Stomach smooth muscle (tissue), 2 donors: ENCODE measurements at regions not wholly inside any gene's neighbourhood (a gene's known extent, or its start where the extent isn't known, plus 50 kb on each side); places are given as distances from the start of the nearest gene placed in this dataset.

Experiments used
- H3K27ac ChIP-seq: one replicate; pipeline ENCODE4 v1.7.0; 2013; ENCODE audit warnings: mild to moderate bottlenecking, low read length, inconsistent platforms
- H3K27me3 ChIP-seq, 2 donors: one replicate each; pipeline ENCODE4 v1.7.0; 2013; ENCODE audit warnings: low read length in 2 of 2; ENCODE audit not compliant: insufficient read depth in 2 of 2, control insufficient read depth in 1 of 2
- H3K36me3 ChIP-seq, 2 donors: one replicate each; pipeline ENCODE4 v1.7.0; 2013; ENCODE audit warnings: low read length in 2 of 2; ENCODE audit not compliant: control insufficient read depth in 2 of 2, insufficient read depth in 2 of 2
- H3K4me1 ChIP-seq: one replicate; pipeline ENCODE4 v1.7.0; 2013; ENCODE audit warnings: low read length; ENCODE audit not compliant: control insufficient read depth, insufficient read depth
- H3K4me3 ChIP-seq, 2 donors: one replicate each; pipeline ENCODE4 v1.7.0; 2013; ENCODE audit warnings: low read length in 2 of 2
- H3K9ac ChIP-seq, 2 donors: one replicate each; pipeline ENCODE4 v1.7.0; 2013; ENCODE audit warnings: low read length in 2 of 2, mild to moderate bottlenecking in 1 of 2
- H3K9me3 ChIP-seq, 2 donors: one replicate each; pipeline ENCODE4 v1.7.0; 2013; ENCODE audit warnings: low read length in 2 of 2; ENCODE audit not compliant: control insufficient read depth in 2 of 2
- donor health status: healthy.
- donor health status: Pancreatic carcinoma.

DNA sequence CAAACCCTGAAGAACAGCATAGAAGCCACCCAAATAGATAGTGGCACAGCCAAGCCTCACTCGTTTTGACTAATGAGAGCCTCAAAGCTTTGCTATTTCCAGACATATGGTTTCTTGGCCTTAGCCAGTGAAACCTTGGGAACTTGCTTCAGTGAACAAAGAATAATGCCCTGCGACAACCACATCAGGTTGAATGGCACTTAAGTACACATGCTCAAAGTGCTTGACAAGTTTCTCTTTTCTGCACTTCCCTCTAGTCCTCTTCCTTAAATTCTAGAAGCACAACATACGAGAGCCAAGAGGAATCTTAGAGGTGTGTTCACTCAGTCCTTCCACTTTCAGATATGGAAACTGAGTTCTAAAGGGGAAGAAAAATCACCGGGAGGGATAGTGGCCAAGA, 258.3 kb downstream of the HAUS1 start:
- no peak overlapping the region for H3K9ac ChIP-seq
- no peaks in the 10 kb centered on the region for H3K36me3 ChIP-seq
- peaks cover 0 to 6% of the 10 kb centered on the region in 2 donors for H3K9me3 ChIP-seq
- H3K27ac ChIP-seq: no peak overlapping the region
- H3K4me3 ChIP-seq: no peak overlapping the region
- H3K4me1 ChIP-seq: peaks cover 2% of the 10 kb centered on the region
- H3K27me3 ChIP-seq: no peaks in the 10 kb centered on the region

DNA sequence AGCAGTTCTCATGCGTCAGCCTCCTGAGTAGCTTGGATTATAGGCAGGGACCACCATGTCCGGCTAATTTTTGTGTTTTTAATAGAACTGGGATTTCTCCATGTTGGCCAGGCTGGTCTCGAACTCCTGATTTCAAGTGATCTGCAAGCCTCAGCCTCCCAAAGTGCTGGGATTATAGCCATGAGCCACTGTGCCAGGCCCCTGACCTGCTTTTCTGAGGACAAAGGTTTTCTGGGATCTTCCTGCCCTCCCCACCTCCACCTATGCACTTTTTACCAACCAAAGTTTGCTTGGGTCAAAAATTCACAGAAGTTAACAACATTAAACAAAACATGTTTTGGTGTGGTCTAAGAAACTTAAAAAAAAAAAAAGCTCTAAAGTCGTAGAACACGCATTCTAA, 259.9 kb downstream of the HAUS1 start:
- Histone ChIP-seq H3K27me3 (no peaks in the 10 kb centered on the region), H3K9me3 (peaks cover 0 to 6% of the 10 kb centered on the region in 2 donors), H3K4me3 (no peak overlapping the region), H3K9ac (no peak overlapping the region), H3K27ac (no peak overlapping the region), H3K4me1 (peaks cover 2% of the 10 kb centered on the region), H3K36me3 (no peaks in the 10 kb centered on the region)

DNA sequence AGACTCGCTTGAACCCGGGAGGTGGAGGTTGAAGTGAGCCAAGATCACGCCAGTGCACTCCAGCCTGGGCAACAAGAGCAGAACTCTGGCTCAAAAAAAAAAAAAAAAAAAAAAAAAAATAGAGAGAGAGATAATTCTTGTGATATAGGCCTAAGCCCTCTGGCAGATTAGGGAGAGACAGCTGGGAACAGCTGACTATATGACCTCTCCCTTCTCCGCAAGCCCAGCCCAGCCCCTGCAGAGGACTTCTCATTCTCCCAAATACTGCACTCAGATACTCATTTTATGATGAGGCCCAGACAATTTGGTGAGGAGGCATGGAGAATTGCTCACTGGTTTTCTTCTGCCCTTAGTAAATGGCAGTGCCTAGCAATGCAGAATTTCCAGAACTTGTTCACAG, 262.0 kb downstream of the HAUS1 start:
- H3K36me3 ChIP-seq: no peaks in the 10 kb centered on the region
- H3K9ac ChIP-seq: no peak overlapping the region
- H3K9me3 ChIP-seq: no peaks in the 10 kb centered on the region
- H3K4me1 ChIP-seq: no peaks in the 10 kb centered on the region
- no peak overlapping the region for H3K27ac ChIP-seq
- no peaks in the 10 kb centered on the region for H3K27me3 ChIP-seq
- H3K4me3 ChIP-seq: no peak overlapping the region

DNA sequence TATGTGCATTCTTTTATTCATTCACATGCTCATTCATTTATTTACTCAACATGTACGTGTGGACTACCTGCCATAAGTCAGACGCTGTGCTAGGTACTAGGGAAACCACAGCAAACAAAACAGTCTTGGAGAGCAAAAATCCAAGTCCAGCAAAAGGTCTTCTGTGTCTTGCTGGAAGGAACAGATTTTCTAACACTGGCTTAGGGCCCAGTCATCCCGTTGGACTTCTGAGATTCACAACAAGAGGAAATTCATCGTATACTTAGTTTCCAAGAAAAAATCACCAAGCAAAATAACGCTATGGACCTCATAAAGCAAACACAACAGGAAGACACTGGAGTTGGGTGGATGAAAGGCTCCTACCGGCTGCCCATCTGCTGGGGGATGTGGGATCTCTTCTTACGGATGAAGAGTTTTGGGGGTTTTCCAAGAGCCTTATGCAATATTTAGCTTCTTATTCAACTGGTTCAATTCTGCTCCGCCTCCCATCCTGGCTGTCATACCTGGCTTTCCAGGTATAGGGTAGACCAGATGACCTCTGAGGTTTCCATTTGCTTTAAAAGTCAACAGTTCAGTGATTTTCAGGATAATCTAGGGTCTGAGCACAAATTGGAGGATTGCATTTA, 262.7 kb downstream of the HAUS1 start:
- Histone ChIP-seq H3K36me3 (no peaks in the 10 kb centered on the region), H3K27ac (no peak overlapping the region), H3K27me3 (no peaks in the 10 kb centered on the region), H3K9ac (no peak overlapping the region), H3K4me1 (no peaks in the 10 kb centered on the region), H3K4me3 (no peak overlapping the region), H3K9me3 (no peaks in the 10 kb centered on the region)

DNA sequence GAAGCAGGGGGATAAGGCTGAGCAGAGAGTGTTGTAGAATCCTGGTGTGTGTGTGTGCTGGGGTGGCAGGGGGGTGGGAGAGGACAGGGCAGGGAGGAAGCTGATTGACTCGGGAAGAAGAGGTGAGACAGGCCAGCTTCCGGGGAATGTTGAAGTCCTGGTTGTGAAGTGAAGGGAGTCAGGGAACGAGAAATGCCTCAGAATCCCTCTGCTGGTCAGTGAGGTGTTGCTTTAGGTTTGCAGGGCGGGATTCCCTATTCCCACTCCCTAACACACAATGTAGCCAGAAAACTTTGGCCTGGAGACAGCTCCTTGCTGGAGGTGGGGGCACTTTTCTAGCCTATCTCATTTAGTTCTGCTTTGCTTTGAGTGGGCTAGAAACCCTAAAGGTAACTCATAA, 265.1 kb downstream of the HAUS1 start:
- Histone ChIP-seq H3K9ac (no peak overlapping the region), H3K9me3 (no peaks in the 10 kb centered on the region), H3K4me1 (no peaks in the 10 kb centered on the region), H3K27me3 (no peaks in the 10 kb centered on the region), H3K4me3 (no peak overlapping the region), H3K27ac (no peak overlapping the region), H3K36me3 (no peaks in the 10 kb centered on the region)

DNA sequence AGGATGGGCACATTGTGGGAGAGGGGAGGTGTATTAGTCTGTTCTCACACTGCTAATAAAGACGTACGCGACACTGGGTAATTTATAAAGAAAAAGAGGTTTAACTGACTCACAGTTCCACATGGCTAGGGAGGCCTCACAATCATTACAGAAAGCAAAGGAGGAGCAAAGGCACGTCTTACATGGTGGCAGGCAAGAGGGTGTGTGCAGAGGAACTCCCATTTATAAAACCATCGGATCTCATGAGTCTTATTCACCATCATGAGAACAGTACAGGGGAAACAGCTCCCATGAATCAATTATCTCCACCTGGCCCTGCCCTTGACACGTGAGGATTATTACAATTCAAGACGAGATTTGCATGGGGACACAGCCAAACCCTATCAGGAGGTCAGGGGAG, 266.7 kb downstream of the HAUS1 start:
- no peak overlapping the region for H3K27ac ChIP-seq
- H3K4me3 ChIP-seq: no peak overlapping the region
- H3K9ac ChIP-seq: no peak overlapping the region
- H3K9me3 ChIP-seq: no peaks in the 10 kb centered on the region
- no peaks in the 10 kb centered on the region for H3K4me1 ChIP-seq
- no peaks in the 10 kb centered on the region for H3K36me3 ChIP-seq
- H3K27me3 ChIP-seq: no peaks in the 10 kb centered on the region

DNA sequence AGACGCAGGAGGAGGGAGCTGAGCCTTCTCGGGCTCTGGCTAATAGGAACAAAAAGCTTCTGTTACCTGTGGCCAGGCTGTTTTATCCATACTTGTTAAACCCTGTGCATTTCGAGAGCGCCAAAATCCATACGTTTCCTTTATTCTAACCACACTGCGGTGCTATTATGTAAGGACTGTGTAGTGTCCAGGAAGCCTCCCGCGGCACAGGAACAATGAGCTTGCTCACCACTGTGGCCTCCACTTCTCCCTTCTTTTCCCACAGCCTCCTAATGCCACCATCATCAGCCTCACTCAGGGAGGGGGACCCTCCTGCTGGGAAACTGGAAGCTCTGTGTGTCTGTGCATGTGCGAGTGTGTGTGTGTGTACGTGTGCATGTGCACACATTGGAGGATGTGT, 268.5 kb downstream of the HAUS1 start:
- Histone ChIP-seq H3K36me3 (no peaks in the 10 kb centered on the region), H3K27me3 (no peaks in the 10 kb centered on the region), H3K9ac (no peak overlapping the region)

DNA sequence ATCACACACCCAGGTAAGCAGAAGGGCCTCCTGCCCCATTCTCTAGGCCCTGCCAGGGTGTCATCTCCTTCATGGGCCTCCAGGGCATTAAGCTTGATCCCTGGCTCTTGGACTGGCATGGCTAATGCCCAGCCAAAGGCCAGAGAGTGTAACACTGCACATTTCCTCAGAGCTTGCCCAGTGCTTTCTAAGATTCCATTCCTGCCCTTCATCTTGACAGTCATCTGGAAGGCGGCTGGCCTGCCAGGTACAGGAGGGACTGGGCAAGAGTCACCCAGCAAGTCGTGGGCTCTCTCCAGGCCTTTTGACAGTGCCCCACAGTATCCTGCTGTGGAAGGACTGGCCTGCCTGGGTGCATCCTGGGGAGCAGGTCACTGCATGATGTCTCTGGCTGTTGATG, 268.9 kb downstream of the HAUS1 start:
- no peak overlapping the region for H3K27ac ChIP-seq
- H3K4me3 ChIP-seq: no peak overlapping the region

More for the DNA sequence above, 268.5 kb downstream of the HAUS1 start:
- H3K9me3 ChIP-seq: no peaks in the 10 kb centered on the region
- H3K4me3 ChIP-seq: no peak overlapping the region
- H3K27ac ChIP-seq: no peak overlapping the region
- no peaks in the 10 kb centered on the region for H3K4me1 ChIP-seq

DNA sequence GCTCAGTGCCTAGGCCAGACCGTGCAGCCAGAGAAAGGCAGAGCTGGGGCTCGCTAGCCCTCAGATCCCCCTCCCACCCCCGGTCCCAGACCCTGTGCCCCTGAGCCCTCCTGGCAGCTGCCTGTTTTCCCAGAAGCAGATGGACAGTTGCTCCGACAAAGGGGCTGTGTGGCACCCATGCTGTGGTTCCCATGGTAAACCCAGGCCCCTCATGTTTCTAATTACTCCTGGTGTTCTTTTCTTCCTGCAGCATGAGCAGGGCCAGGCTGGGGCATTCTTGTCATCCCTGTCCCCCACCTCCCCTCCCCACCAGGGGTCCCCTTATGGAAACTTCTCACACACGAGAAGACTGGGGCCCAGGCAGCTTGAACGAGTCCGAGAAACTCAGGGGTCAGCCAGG, 269.6 kb downstream of the HAUS1 start:
- no peaks in the 10 kb centered on the region for H3K36me3 ChIP-seq
- no peak overlapping the region for H3K27ac ChIP-seq
- H3K4me1 ChIP-seq: no peaks in the 10 kb centered on the region
- no peak overlapping the region for H3K9ac ChIP-seq
- H3K9me3 ChIP-seq: no peaks in the 10 kb centered on the region
- H3K4me3 ChIP-seq: no peak overlapping the region
- H3K27me3 ChIP-seq: no peaks in the 10 kb centered on the region

More for the DNA sequence above, 268.9 kb downstream of the HAUS1 start:
- Histone ChIP-seq H3K9ac (no peak overlapping the region), H3K36me3 (no peaks in the 10 kb centered on the region), H3K4me1 (no peaks in the 10 kb centered on the region), H3K27me3 (no peaks in the 10 kb centered on the region), H3K9me3 (no peaks in the 10 kb centered on the region)

DNA sequence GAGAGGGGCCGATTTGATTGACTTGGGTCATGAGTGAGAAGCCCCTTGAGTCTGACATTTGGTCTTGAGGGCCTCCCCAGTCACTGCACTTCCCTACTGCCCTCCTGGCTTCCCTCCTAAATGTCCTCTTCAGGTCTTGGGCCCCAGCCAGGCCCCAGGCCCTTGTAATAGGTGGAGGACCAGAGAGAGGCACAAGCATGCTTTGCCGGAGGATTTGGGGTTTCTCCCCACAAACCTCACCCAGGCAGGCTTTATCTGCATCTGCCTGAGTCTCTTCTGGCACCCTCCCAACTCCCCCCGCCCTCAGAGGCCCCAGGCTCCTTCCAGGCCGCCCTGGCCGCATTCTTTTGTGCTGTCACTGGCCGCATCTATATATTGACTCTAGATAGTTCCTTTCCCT, 270.7 kb downstream of the HAUS1 start:
- Histone ChIP-seq H3K9ac (no peak overlapping the region), H3K4me1 (no peaks in the 10 kb centered on the region), H3K36me3 (no peaks in the 10 kb centered on the region), H3K27me3 (no peaks in the 10 kb centered on the region), H3K4me3 (no peak overlapping the region), H3K27ac (no peak overlapping the region), H3K9me3 (no peaks in the 10 kb centered on the region)

DNA sequence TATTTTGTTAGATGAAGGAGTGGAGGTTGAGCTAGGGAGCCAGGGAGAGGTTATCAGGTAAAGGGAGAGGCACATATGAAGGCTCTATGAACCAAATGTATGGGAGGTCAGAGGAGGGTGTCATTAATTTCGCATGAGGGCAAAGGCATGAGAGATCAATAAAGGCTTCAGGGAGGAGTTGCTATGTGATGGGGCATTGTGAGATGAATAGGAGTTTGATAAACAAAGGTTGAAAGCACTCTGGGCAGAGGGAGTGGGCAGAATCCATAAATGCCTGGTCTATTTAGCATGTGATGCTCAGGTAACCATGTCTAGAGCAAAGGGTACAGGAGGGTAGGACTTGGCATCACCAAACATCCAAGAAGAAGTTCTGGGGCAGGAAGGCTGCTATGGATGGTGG, 273.4 kb downstream of the HAUS1 start:
- Histone ChIP-seq H3K9ac (no peak overlapping the region), H3K27me3 (no peaks in the 10 kb centered on the region), H3K27ac (no peak overlapping the region), H3K36me3 (no peaks in the 10 kb centered on the region), H3K4me1 (no peaks in the 10 kb centered on the region), H3K9me3 (no peaks in the 10 kb centered on the region), H3K4me3 (no peak overlapping the region)
